ENCODE measurements at regions not wholly inside any gene's neighbourhood (a gene's known extent, or its start where the extent isn't known, plus 50 kb on each side); places are given as distances from the start of the nearest gene placed in this dataset.

- TF ChIP-seq FOXK2 (IDR thresholded peaks at IDR 0.05) (no peak), LEF1 (IDR thresholded peaks at IDR 0.05; ENCODE audit: borderline replicate concordance) (no peak), SP1 (IDR thresholded peaks at IDR 0.05) (no peak), NFRKB (IDR thresholded peaks at IDR 0.05) (no peak), BHLHE40 (IDR thresholded peaks at IDR 0.05; ENCODE audit: borderline replicate concordance) (no peak), TARDBP (IDR thresholded peaks at IDR 0.05) (no peak), FOXM1 (IDR thresholded peaks at IDR 0.05; ENCODE audit: borderline replicate concordance) (no peak), ELF4 (IDR thresholded peaks at IDR 0.05) (no peak), ARNT (IDR thresholded peaks at IDR 0.05) (no peak), ZNF384 (IDR thresholded peaks at IDR 0.05) (no peak), HDGF (IDR thresholded peaks at IDR 0.05; ENCODE audit: borderline replicate concordance) (no peak), PKNOX1 (IDR thresholded peaks at IDR 0.05) (no peak), SUZ12 (IDR thresholded peaks at IDR 0.05) (no peak), FOXA1 (IDR thresholded peaks at IDR 0.05) (no peak)
Observed at GRCh38 chr6:104596091-104596490, 263.6 kb downstream of the HACE1 start.
